Fibroblast of lung (primary cell): ENCODE measurements at regions not wholly inside any gene's neighbourhood (a gene's known extent, or its start where the extent isn't known, plus 50 kb on each side); places are given as distances from the start of the nearest gene placed in this dataset.

ENCODE experiments used
- DNase-seq, 2 donors: peaks; one replicate each; pipeline versions ENCODE4 v3.0.0 to v3.0.0-alpha.2; 2010; ENCODE audit warnings: low read depth in 2 of 2
- H2AFZ ChIP-seq: 2 replicates; pipeline ENCODE4 v1.5.1; 2012; ENCODE audit warnings: low read length, control low read depth, inconsistent platforms
- H3K27ac ChIP-seq: 2 replicates; pipeline ENCODE4 v1.5.1; 2011; ENCODE audit warnings: low read length, control low read depth; ENCODE audit not compliant: insufficient read depth
- H3K27me3 ChIP-seq: 2 replicates; pipeline ENCODE4 v1.5.1; 2011; ENCODE audit warnings: mild to moderate bottlenecking, low read length; ENCODE audit not compliant: control insufficient read depth, insufficient read depth
- H3K36me3 ChIP-seq: 2 replicates; pipeline ENCODE4 v1.5.1; 2011; ENCODE audit warnings: low read length; ENCODE audit not compliant: control insufficient read depth, insufficient read depth
- H3K4me1 ChIP-seq: 2 replicates; pipeline ENCODE4 v1.5.1; 2011; ENCODE audit warnings: low read length; ENCODE audit not compliant: control insufficient read depth, insufficient read depth; ENCODE audit errors: extremely low read depth
- H3K4me2 ChIP-seq: 2 replicates; pipeline ENCODE4 v1.5.1; 2011; ENCODE audit warnings: low read length, control low read depth; ENCODE audit not compliant: insufficient read depth; ENCODE audit errors: extremely low read depth
- H3K4me3 ChIP-seq, 4 experiments: fragments of 200-600 bp in 1 of 4; sonication (generic) in 1 of 4; replicated peaks in 1 of 4; 2 replicates each; pipeline ENCODE4 v1.5.1; 2011 to 2016; ENCODE audit warnings: low read length in 4 of 4, low read depth in 3 of 4, mild to moderate bottlenecking in 3 of 4, control low read depth in 2 of 4, inconsistent platforms in 1 of 4, mixed read lengths in 1 of 4; ENCODE audit not compliant: insufficient read depth in 1 of 4; ENCODE audit errors: control extremely low read depth in 1 of 4
- H3K79me2 ChIP-seq: 2 replicates; pipeline ENCODE4 v1.5.1; 2012; ENCODE audit warnings: mild to moderate bottlenecking, low read length, inconsistent platforms; ENCODE audit not compliant: control insufficient read depth, insufficient read depth
- H3K9ac ChIP-seq: 2 replicates; pipeline ENCODE4 v1.5.1; 2011; ENCODE audit warnings: mild to moderate bottlenecking, low read length, control low read depth; ENCODE audit not compliant: insufficient read depth
- H3K9me3 ChIP-seq: 2 replicates; pipeline ENCODE4 v1.5.1; 2012; ENCODE audit warnings: low read depth, low read length; ENCODE audit not compliant: control insufficient read depth, insufficient read depth
- H4K20me1 ChIP-seq: 2 replicates; pipeline ENCODE4 v1.5.1; 2011; ENCODE audit warnings: low read length; ENCODE audit not compliant: control insufficient read depth, insufficient read depth; ENCODE audit errors: extremely low read depth
- CTCF ChIP-seq, 2 donors: IDR thresholded peaks in 1 of 2; conservative IDR thresholded peaks in 1 of 2; 1 replicate in 1 of 2; 2 replicates in 1 of 2; pipeline ENCODE4 v1.5.1; 2011 to 2012; ENCODE audit warnings: low read length in 2 of 2, control low read depth in 1 of 2, inconsistent platforms in 1 of 2, low read depth in 1 of 2, mild to moderate bottlenecking in 1 of 2
- EZH2 ChIP-seq: IDR thresholded peaks from 2 replicates; pipeline ENCODE4 v1.5.1; 2012; ENCODE audit warnings: low read length, control low read depth, mild to moderate bottlenecking; ENCODE audit errors: missing control alignments

- Histone ChIP-seq H3K9me3 (no peaks in the 10 kb centered on the region), H4K20me1 (no peaks in the 10 kb centered on the region), H3K27me3 (no peaks in the 10 kb centered on the region), H3K4me1 (no peaks in the 10 kb centered on the region), H3K9ac (no peak overlapping the region), H3K79me2 (no peaks in the 10 kb centered on the region), H3K4me3 (no peak overlapping the region), H3K4me2 (no peak overlapping the region), H3K27ac (no peak overlapping the region), H3K36me3 (no peaks in the 10 kb centered on the region), H2AFZ (no peak overlapping the region)
- DNase-seq = no peak
- no peak for TF ChIP-seq CTCF (conservative IDR thresholded peaks at IDR 0.05 in 1 of 2, IDR thresholded peaks at IDR 0.05 in 1 of 2; ENCODE audit: low read depth in 1 of 2, low read length in 2 of 2)
- no peak for TF ChIP-seq EZH2
Observed at GRCh38 chr12:38160318-38161122, 156.1 kb upstream of the ALG10B start.

- Histone ChIP-seq H4K20me1 (no peaks in the 10 kb centered on the region), H2AFZ (no peak overlapping the region), H3K4me1 (no peaks in the 10 kb centered on the region), H3K9ac (no peak overlapping the region), H3K27ac (no peak overlapping the region), H3K4me3 (no peak overlapping the region), H3K9me3 (no peaks in the 10 kb centered on the region), H3K79me2 (no peaks in the 10 kb centered on the region), H3K27me3 (no peaks in the 10 kb centered on the region), H3K4me2 (no peak overlapping the region), H3K36me3 (no peaks in the 10 kb centered on the region)
- TF ChIP-seq EZH2 (no peak), CTCF (conservative IDR thresholded peaks at IDR 0.05 in 1 of 2, IDR thresholded peaks at IDR 0.05 in 1 of 2; ENCODE audit: low read depth in 1 of 2, low read length in 2 of 2) (no peak)
- DNase-seq = no peak
Observed at GRCh38 chr12:38161123-38162000, 155.2 kb upstream of the ALG10B start.

GRCh38 chr12:38162013-38162412 is 154.6 kb upstream of the ALG10B start:
- Histone ChIP-seq H3K79me2 (no peaks in the 10 kb centered on the region), H3K27me3 (no peaks in the 10 kb centered on the region), H3K4me1 (no peaks in the 10 kb centered on the region), H3K9me3 (no peaks in the 10 kb centered on the region), H3K4me3 (no peak overlapping the region), H4K20me1 (no peaks in the 10 kb centered on the region), H3K4me2 (no peak overlapping the region), H3K27ac (no peak overlapping the region), H3K36me3 (no peaks in the 10 kb centered on the region), H3K9ac (no peak overlapping the region), H2AFZ (no peak overlapping the region)
- no peak for TF ChIP-seq EZH2
- no peak for TF ChIP-seq CTCF (conservative IDR thresholded peaks at IDR 0.05 in 1 of 2, IDR thresholded peaks at IDR 0.05 in 1 of 2; ENCODE audit: low read depth in 1 of 2, low read length in 2 of 2)
- DNase-seq = no peak
